H9 (cell line): ENCODE measurements at regions not wholly inside any gene's neighbourhood (a gene's known extent, or its start where the extent isn't known, plus 50 kb on each side); places are given as distances from the start of the nearest gene placed in this dataset.

Experiments used
- DNase-seq: peaks from one replicate; pipeline ENCODE4 v3.0.0-alpha.2; 2017
- H2AFZ ChIP-seq: one replicate; pipeline ENCODE4 v1.6.1; 2013; ENCODE audit warnings: mild to moderate bottlenecking, low read length, control low read depth, moderate library complexity
- H2AK5ac ChIP-seq: 2 replicates; pipeline ENCODE4 v1.6.1; 2013; ENCODE audit warnings: low read length, control low read depth, mixed read lengths; ENCODE audit not compliant: insufficient read length
- H2BK120ac ChIP-seq: one replicate; pipeline ENCODE4 v1.6.1; 2013; ENCODE audit warnings: low read depth, mild to moderate bottlenecking, low read length, control low read depth, inconsistent platforms; ENCODE audit not compliant: poor library complexity, severe bottlenecking
- H2BK12ac ChIP-seq: 2 replicates; pipeline ENCODE4 v1.6.1; 2013; ENCODE audit warnings: low read length, control low read depth, mixed read lengths, low read depth; ENCODE audit not compliant: insufficient read length
- H2BK15ac ChIP-seq: 2 replicates; pipeline ENCODE4 v1.6.1; 2013; ENCODE audit warnings: low read depth, low read length, control low read depth
- H2BK20ac ChIP-seq: one replicate; pipeline ENCODE4 v1.6.1; 2013; ENCODE audit warnings: low read depth, mild to moderate bottlenecking, low read length, control low read depth, inconsistent platforms; ENCODE audit not compliant: poor library complexity, severe bottlenecking
- H2BK5ac ChIP-seq: 2 replicates; pipeline ENCODE4 v1.6.1; 2013; ENCODE audit warnings: low read length, control low read depth, mixed read lengths; ENCODE audit not compliant: insufficient read length
- H3K14ac ChIP-seq: 2 replicates; pipeline ENCODE4 v1.6.1; 2013; ENCODE audit warnings: low read length, control low read depth; ENCODE audit not compliant: insufficient read depth
- H3K18ac ChIP-seq: 2 replicates; pipeline ENCODE4 v1.6.1; 2013; ENCODE audit warnings: low read depth, mild to moderate bottlenecking, mixed read lengths, low read length, control low read depth; ENCODE audit not compliant: insufficient read length
- H3K23ac ChIP-seq: 2 replicates; pipeline ENCODE4 v1.6.1; 2013; ENCODE audit warnings: low read length, control low read depth, mixed read lengths, low read depth; ENCODE audit not compliant: insufficient read length
- H3K23me2 ChIP-seq: 2 replicates; pipeline ENCODE4 v1.6.1; 2013; ENCODE audit warnings: low read depth, mild to moderate bottlenecking, mixed read lengths, low read length, control low read depth; ENCODE audit not compliant: insufficient read length, poor library complexity, severe bottlenecking
- H3K27ac ChIP-seq: 2 replicates; pipeline ENCODE4 v1.5.1; 2013; ENCODE audit warnings: low read length, control low read depth, mixed read lengths, low read depth; ENCODE audit not compliant: insufficient read length
- H3K27me3 ChIP-seq: 2 replicates; pipeline ENCODE4 v1.6.1; 2013; ENCODE audit warnings: low read length, control low read depth, inconsistent platforms; ENCODE audit not compliant: insufficient read depth
- H3K4ac ChIP-seq: 2 replicates; pipeline ENCODE4 v1.6.1; 2013; ENCODE audit warnings: low read depth, mild to moderate bottlenecking, control low read depth, inconsistent platforms, low read length, moderate library complexity
- H3K4me1 ChIP-seq: 2 replicates; pipeline ENCODE4 v1.6.1; 2013; ENCODE audit warnings: low read length, control low read depth, inconsistent platforms; ENCODE audit not compliant: insufficient read depth
- H3K4me2 ChIP-seq: 2 replicates; pipeline ENCODE4 v1.6.1; 2013; ENCODE audit warnings: low read length, control low read depth, mixed read lengths; ENCODE audit not compliant: insufficient read length, insufficient read depth
- H3K56ac ChIP-seq: 2 replicates; pipeline ENCODE4 v1.6.1; 2013; ENCODE audit warnings: low read depth, mild to moderate bottlenecking, mixed read lengths, low read length, control low read depth; ENCODE audit not compliant: insufficient read length
- H3K79me1 ChIP-seq: 2 replicates; pipeline ENCODE4 v1.6.1; 2013; ENCODE audit warnings: low read depth, mild to moderate bottlenecking, moderate library complexity, low read length, control low read depth, inconsistent platforms; ENCODE audit not compliant: insufficient read depth, poor library complexity, severe bottlenecking
- H3K79me2 ChIP-seq: 2 replicates; pipeline ENCODE4 v1.6.1; 2013; ENCODE audit warnings: low read length, control low read depth, inconsistent platforms; ENCODE audit not compliant: insufficient read depth
- H3K9ac ChIP-seq: 2 replicates; pipeline ENCODE4 v1.6.1; 2013; ENCODE audit warnings: low read length, control low read depth, mixed read lengths; ENCODE audit not compliant: insufficient read length; ENCODE audit errors: extremely low read depth
- H3K9me3 ChIP-seq: one replicate; pipeline ENCODE4 v1.6.1; 2013; ENCODE audit warnings: low read depth, low read length, inconsistent platforms; ENCODE audit not compliant: control insufficient read depth
- H3T11ph ChIP-seq: one replicate; pipeline ENCODE4 v1.6.1; 2013; ENCODE audit warnings: mild to moderate bottlenecking, low read length, control low read depth, inconsistent platforms
- H4K20me1 ChIP-seq: one replicate; pipeline ENCODE4 v1.6.1; 2013; ENCODE audit not compliant: control insufficient read depth, insufficient read length, insufficient read depth
- H4K5ac ChIP-seq: 2 replicates; pipeline ENCODE4 v1.6.1; 2013; ENCODE audit warnings: low read depth, mild to moderate bottlenecking, mixed read lengths, low read length, control low read depth; ENCODE audit not compliant: insufficient read length
- H4K8ac ChIP-seq: replicated peaks from 2 replicates; pipeline ENCODE4 v1.6.1; 2013; ENCODE audit warnings: low read length, control low read depth, mixed read lengths, low read depth; ENCODE audit not compliant: insufficient read length
- H4K91ac ChIP-seq: 2 replicates; pipeline ENCODE4 v1.6.1; 2013; ENCODE audit warnings: low read depth, mild to moderate bottlenecking, moderate library complexity, mixed read lengths, low read length, control low read depth; ENCODE audit not compliant: insufficient read length
- H3K27ac Mint-ChIP-seq, 3 experiments: 2 replicates in 2 of 3; 3 replicates in 1 of 3; pipeline ENCODE4 v1.8.0; 2020 to 2021; ENCODE audit warnings: mixed read lengths in 3 of 3, mild to moderate bottlenecking in 1 of 3, moderate library complexity in 1 of 3
- H3K27me3 Mint-ChIP-seq: 2 replicates; pipeline ENCODE4 v1.8.0; 2021; ENCODE audit warnings: low read depth, mild to moderate bottlenecking, moderate library complexity, mixed read lengths
- H3K36me3 Mint-ChIP-seq, 3 experiments: 2 replicates in 2 of 3; 3 replicates in 1 of 3; pipeline ENCODE4 v1.8.0; 2020 to 2021; ENCODE audit warnings: low read depth in 3 of 3, mixed read lengths in 3 of 3; ENCODE audit not compliant: insufficient read depth in 1 of 3
- H3K4me1 Mint-ChIP-seq, 2 experiments: 2 replicates each; pipeline ENCODE4 v1.8.0; 2020; ENCODE audit warnings: mixed read lengths in 2 of 2
- H3K4me3 Mint-ChIP-seq, 2 experiments: 2 replicates in 1 of 2; 3 replicates in 1 of 2; pipeline ENCODE4 v1.8.0; 2020 to 2021; ENCODE audit warnings: mild to moderate bottlenecking in 2 of 2, mixed read lengths in 2 of 2, moderate library complexity in 1 of 2
- H3K9me3 Mint-ChIP-seq, 2 experiments: 2 replicates in 1 of 2; 3 replicates in 1 of 2; pipeline ENCODE4 v1.8.0; 2020; ENCODE audit warnings: mild to moderate bottlenecking in 2 of 2, mixed read lengths in 2 of 2, moderate library complexity in 1 of 2
- CTCF ChIP-seq: fragments of 200-600 bp; sonication (generic); conservative IDR thresholded peaks from 3 replicates; pipeline ENCODE4 v1.8.0; 2021; ENCODE audit warnings: antibody characterized with exemption, mild to moderate bottlenecking
- WGBS: extraction: QIAGEN DNeasy Blood & Tissue Kit; methylation state at CpG from one replicate; pipeline ENCODE4 v1.1.7; 2013; ENCODE audit warnings: missing lambda C conversion rate, low lambda C conversion rate, mixed read lengths; ENCODE audit not compliant: insufficient read length; ENCODE audit errors: extremely low coverage; 5-methylcytosine and 5-hydroxymethylcytosine counted together

- Histone ChIP-seq H2BK12ac (no peak overlapping the region), H4K20me1 (no peaks in the 10 kb centered on the region), H3K27me3 (no peaks in the 10 kb centered on the region), H3K79me1 (no peaks in the 10 kb centered on the region), H3K18ac (no peak overlapping the region), H3K14ac (no peak overlapping the region), H3K27ac (no peak overlapping the region), H4K8ac (no peak overlapping the region), H2AK5ac (no peak overlapping the region), H4K91ac (no peak overlapping the region), H3K9ac (no peak overlapping the region), H3K23ac (no peak overlapping the region), H3K4ac (no peak overlapping the region), H3K79me2 (no peaks in the 10 kb centered on the region), H4K5ac (no peak overlapping the region), H2BK5ac (no peak overlapping the region), H3K4me1 (no peaks in the 10 kb centered on the region), H2BK120ac (no peak overlapping the region), H3T11ph (no peak overlapping the region), H2AFZ (no peak overlapping the region), H3K9me3 (no peaks in the 10 kb centered on the region), H3K56ac (no peak overlapping the region), H2BK20ac (no peak overlapping the region), H2BK15ac (no peak overlapping the region), H3K4me2 (no peak overlapping the region), H3K23me2 (no peaks in the 10 kb centered on the region)
- Mint-ChIP-seq H3K4me1 (peaks cover 0 to 3% of the 10 kb centered on the region in 2 experiments; a peak in 1 of 4 replicates), H3K27me3 (no peaks in the 10 kb centered on the region), H3K4me3 (no peak overlapping the region), H3K27ac (no peak overlapping the region), H3K9me3 (no peaks in the 10 kb centered on the region), H3K36me3 (no peaks in the 10 kb centered on the region)
- TF ChIP-seq CTCF, result no peak
- no peak for DNase-seq
- WGBS, result no CpG with 5 or more reads among the region's 1 CpG
Observed at GRCh38 chr7:16278167-16278787, 143.1 kb downstream of the CRPPA start.
